HFFc6 (cell line): ENCODE measurements at regions not wholly inside any gene's neighbourhood (a gene's known extent, or its start where the extent isn't known, plus 50 kb on each side); places are given as distances from the start of the nearest gene placed in this dataset.

Source experiments
- DNase-seq: peaks from one replicate; pipeline ENCODE4 v3.0.0-alpha.2; 2018
- H3K27ac Mint-ChIP-seq: 2 replicates; pipeline ENCODE4 v1.8.0; 2020; ENCODE audit warnings: mild to moderate bottlenecking, mixed read lengths
- H3K27me3 Mint-ChIP-seq: 2 replicates; pipeline ENCODE4 v1.8.0; 2021; ENCODE audit warnings: mild to moderate bottlenecking, moderate library complexity, mixed read lengths; ENCODE audit not compliant: insufficient read depth
- H3K36me3 Mint-ChIP-seq: 2 replicates; pipeline ENCODE4 v1.8.0; 2021; ENCODE audit warnings: low read depth, mixed read lengths
- H3K4me1 Mint-ChIP-seq: 2 replicates; pipeline ENCODE4 v1.8.0; 2020; ENCODE audit warnings: low read depth, mixed read lengths
- H3K4me3 Mint-ChIP-seq: 2 replicates; pipeline ENCODE4 v1.8.0; 2020; ENCODE audit warnings: mild to moderate bottlenecking, moderate library complexity, mixed read lengths
- H3K9me3 Mint-ChIP-seq: 2 replicates; pipeline ENCODE4 v1.8.0; 2020; ENCODE audit warnings: mild to moderate bottlenecking, mixed read lengths
- CTCF ChIP-seq: fragments of 200-600 bp; sonication (generic); IDR thresholded peaks from 2 replicates; pipeline ENCODE4 v1.5.0; 2021; ENCODE audit warnings: antibody characterized with exemption, mild to moderate bottlenecking

GRCh38 chr6:126812010-126812409 is 306.5 kb upstream of the RSPO3 start:
- H3K4me3 Mint-ChIP-seq: peak overlapping the region; percentile 9; the same call in 1 of the 2 replicates
- H3K9me3 Mint-ChIP-seq: no peaks in the 10 kb centered on the region
- peaks cover 12% of the 10 kb centered on the region for H3K4me1 Mint-ChIP-seq
- no peak for DNase-seq
- peaks cover 4% of the 10 kb centered on the region for H3K27me3 Mint-ChIP-seq
- no peak for TF ChIP-seq CTCF
- no peak overlapping the region for H3K27ac Mint-ChIP-seq
- no peaks in the 10 kb centered on the region for H3K36me3 Mint-ChIP-seq

- TF ChIP-seq CTCF: no peak
- Mint-ChIP-seq H3K27me3 (peaks cover 4% of the 10 kb centered on the region), H3K9me3 (no peaks in the 10 kb centered on the region), H3K27ac (no peak overlapping the region), H3K4me3 (peak overlapping the region; percentile 2; the same call in 1 of the 2 replicates), H3K4me1 (peaks cover 12% of the 10 kb centered on the region), H3K36me3 (no peaks in the 10 kb centered on the region)
- no peak for DNase-seq
Measured at GRCh38 chr6:126812651-126813050, 305.8 kb upstream of the RSPO3 start.

GRCh38 chr6:126820634-126821033 is 297.8 kb upstream of the RSPO3 start:
- H3K27me3 Mint-ChIP-seq: peaks cover 4% of the 10 kb centered on the region
- H3K4me1 Mint-ChIP-seq: peaks cover 11% of the 10 kb centered on the region; the same call in 1 of the 2 replicates
- H3K9me3 Mint-ChIP-seq: no peaks in the 10 kb centered on the region

GRCh38 chr6:126821706-126822105 is 296.8 kb upstream of the RSPO3 start:
- peaks cover 16% of the 10 kb centered on the region; the same call in 1 of the 2 replicates for H3K4me1 Mint-ChIP-seq
- TF ChIP-seq CTCF: no peak
- no peak overlapping the region for H3K27ac Mint-ChIP-seq
- H3K9me3 Mint-ChIP-seq: no peaks in the 10 kb centered on the region
- no peaks in the 10 kb centered on the region for H3K36me3 Mint-ChIP-seq
- no peak for DNase-seq
- H3K4me3 Mint-ChIP-seq: no peak overlapping the region
- H3K27me3 Mint-ChIP-seq: no peaks in the 10 kb centered on the region

More at GRCh38 chr6:126820634-126821033, 297.8 kb upstream of the RSPO3 start:
- TF ChIP-seq CTCF: no peak
- H3K27ac Mint-ChIP-seq: no peak overlapping the region
- H3K36me3 Mint-ChIP-seq: no peaks in the 10 kb centered on the region
- DNase-seq: no peak
- no peak overlapping the region for H3K4me3 Mint-ChIP-seq

- Mint-ChIP-seq H3K4me1 (peaks cover 16% of the 10 kb centered on the region; the same call in 1 of the 2 replicates), H3K27ac (no peak overlapping the region), H3K4me3 (no peak overlapping the region), H3K27me3 (no peaks in the 10 kb centered on the region), H3K9me3 (no peaks in the 10 kb centered on the region), H3K36me3 (no peaks in the 10 kb centered on the region)
- no peak for TF ChIP-seq CTCF
- DNase-seq: no peak
Measured at GRCh38 chr6:126824226-126824625, 294.2 kb upstream of the RSPO3 start.

GRCh38 chr6:126824815-126825214 is 293.7 kb upstream of the RSPO3 start:
- H3K27me3 Mint-ChIP-seq: no peaks in the 10 kb centered on the region
- H3K36me3 Mint-ChIP-seq: no peaks in the 10 kb centered on the region
- H3K27ac Mint-ChIP-seq: no peak overlapping the region
- TF ChIP-seq CTCF: no peak
- H3K4me3 Mint-ChIP-seq: no peak overlapping the region
- peaks cover 16% of the 10 kb centered on the region; the same call in 1 of the 2 replicates for H3K4me1 Mint-ChIP-seq
- H3K9me3 Mint-ChIP-seq: no peaks in the 10 kb centered on the region; the same call in 1 of the 2 replicates
- DNase-seq: no peak
